Body of pancreas (tissue), 4 donors: ENCODE measurements at regions not wholly inside any gene's neighbourhood (a gene's known extent, or its start where the extent isn't known, plus 50 kb on each side); places are given as distances from the start of the nearest gene placed in this dataset.

Experiments
- ATAC-seq: fragments of 150-250 bp; one replicate; pipeline ENCODE4 v1.9.1; 2016
- DNase-seq, 4 donors: peaks; one replicate each; pipeline ENCODE4 v3.0.0-alpha.2; 2019
- H3K27ac ChIP-seq, 4 donors: fragments of 200-600 bp; sonication (generic); 1 replicate in 3 of 4; 2 replicates in 1 of 4; pipeline versions ENCODE4 v1.5.1 to v1.6.1; 2016 to 2019; ENCODE audit warnings: mild to moderate bottlenecking in 1 of 4, mixed read lengths in 1 of 4, moderate library complexity in 1 of 4
- H3K27me3 ChIP-seq, 2 donors: fragments of 200-600 bp; sonication (generic); one replicate each; pipeline ENCODE4 v1.6.0; 2016; ENCODE audit warnings: mild to moderate bottlenecking in 1 of 2
- H3K36me3 ChIP-seq, 2 donors: fragments of 200-600 bp; sonication (generic); replicated peaks in 1 of 2; 2 replicates each; pipeline ENCODE4 v1.5.1; 2016; ENCODE audit warnings: low read depth in 2 of 2; ENCODE audit not compliant: insufficient read depth in 1 of 2
- H3K4me1 ChIP-seq: fragments of 200-600 bp; sonication (generic); one replicate; pipeline ENCODE4 v1.6.0; 2016
- H3K4me3 ChIP-seq, 2 donors: fragments of 200-600 bp; sonication (generic); 1 replicate in 1 of 2; 2 replicates in 1 of 2; pipeline ENCODE4 v1.5.1; 2016 to 2019
- H3K9me3 ChIP-seq, 3 donors: fragments of 200-600 bp; sonication (generic); 1 replicate in 2 of 3; 2 replicates in 1 of 3; pipeline ENCODE4 v1.5.1; 2016
- CTCF ChIP-seq, 7 experiments: fragments of 450-650 bp in 4 of 7; fragments of 200-600 bp in 3 of 7; sonication (generic) in 3 of 7; IDR thresholded peaks; one replicate each; pipeline ENCODE4 v1.5.1; 2016 to 2019; ENCODE audit warnings: antibody characterized with exemption in 7 of 7
- POLR2A ChIP-seq, 3 donors: fragments of 450-650 bp; IDR thresholded peaks; one replicate each; pipeline ENCODE4 v1.6.1; 2016; ENCODE audit warnings: antibody characterized with exemption in 3 of 3, mild to moderate bottlenecking in 2 of 3
- WGBS, 2 donors: methylation state at CpG; one replicate each; pipeline ENCODE4 v1.1.5; 2017; 5-methylcytosine and 5-hydroxymethylcytosine counted together
- intact Hi-C: fragments of 100-400 bp; cut with DNase I; formaldehyde crosslinking; loops from one replicate; pipeline ENCODE4 v1.15.1; 2023

- TF ChIP-seq CTCF (IDR thresholded peaks at IDR 0.05) (no peak), POLR2A (IDR thresholded peaks at IDR 0.05) (no peak)
Observed at GRCh38 chr17:14833201-14833785, 431.8 kb downstream of the PMP22 start.

GRCh38 chr17:14831491-14831890 lies 433.6 kb downstream of the PMP22 start:
- H3K36me3 ChIP-seq, result no peaks in the 10 kb centered on the region
- no peak overlapping the region for H3K27ac ChIP-seq
- TF ChIP-seq POLR2A (IDR thresholded peaks at IDR 0.05) (no peak), CTCF (IDR thresholded peaks at IDR 0.05) (no peak)
- H3K4me1 ChIP-seq, result no peaks in the 10 kb centered on the region
- intact Hi-C loops, result no loop called here
- no peak for DNase-seq
- H3K27me3 ChIP-seq, result no peaks in the 10 kb centered on the region
- no peak overlapping the region for H3K4me3 ChIP-seq
- 44 to 48% methylated on average over 2 of the region's 2 CpGs for WGBS, 2 donors
- ATAC-seq, result no peak
- H3K9me3 ChIP-seq, result no peaks in the 10 kb centered on the region

More at GRCh38 chr17:14833201-14833785, 431.8 kb downstream of the PMP22 start:
- Histone ChIP-seq H3K36me3 (no peaks in the 10 kb centered on the region), H3K4me3 (no peak overlapping the region), H3K4me1 (no peaks in the 10 kb centered on the region), H3K9me3 (no peaks in the 10 kb centered on the region), H3K27me3 (no peaks in the 10 kb centered on the region), H3K27ac (no peak overlapping the region)
- WGBS, 2 donors, result 58 to 65% methylated on average over 6 of the region's 6 CpGs
- ATAC-seq (no peak), DNase-seq (no peak)
- intact Hi-C loops, result no loop called here

GRCh38 chr17:14827396-14827919 lies 437.7 kb downstream of the PMP22 start:
- DNase-seq (no peak), ATAC-seq (no peak)
- Histone ChIP-seq H3K4me3 (no peak overlapping the region), H3K27me3 (no peaks in the 10 kb centered on the region), H3K36me3 (no peaks in the 10 kb centered on the region), H3K9me3 (no peaks in the 10 kb centered on the region), H3K4me1 (no peaks in the 10 kb centered on the region), H3K27ac (no peak overlapping the region)
- intact Hi-C loops, result no loop called here
- TF ChIP-seq CTCF (IDR thresholded peaks at IDR 0.05) (no peak), POLR2A (IDR thresholded peaks at IDR 0.05) (no peak)
- 56 to 64% methylated on average over 6 of the region's 6 CpGs for WGBS, 2 donors

- Histone ChIP-seq H3K36me3 (no peaks in the 10 kb centered on the region), H3K4me3 (no peak overlapping the region), H3K27ac (no peak overlapping the region), H3K9me3 (no peaks in the 10 kb centered on the region), H3K4me1 (no peaks in the 10 kb centered on the region), H3K27me3 (no peaks in the 10 kb centered on the region)
- DNase-seq, result no peak
- intact Hi-C loops, result no loop called here
- TF ChIP-seq CTCF (IDR thresholded peaks at IDR 0.05), result no peak
- TF ChIP-seq POLR2A (IDR thresholded peaks at IDR 0.05), result no peak
- 86 to 90% methylated on average over 3 of the region's 3 CpGs for WGBS, 2 donors
- no peak for ATAC-seq
Observed at GRCh38 chr17:14826358-14826757, 438.8 kb downstream of the PMP22 start.

- Histone ChIP-seq H3K4me3 (no peak overlapping the region), H3K9me3 (no peaks in the 10 kb centered on the region), H3K36me3 (no peaks in the 10 kb centered on the region), H3K27ac (no peak overlapping the region), H3K4me1 (no peaks in the 10 kb centered on the region), H3K27me3 (no peaks in the 10 kb centered on the region)
- TF ChIP-seq POLR2A (IDR thresholded peaks at IDR 0.05) (no peak), CTCF (IDR thresholded peaks at IDR 0.05) (no peak)
- DNase-seq, result no peak
- 77% methylated on average over 1 of the region's 1 CpG for WGBS, 2 donors
- ATAC-seq, result no peak
- intact Hi-C loops, result no loop called here
Observed at GRCh38 chr17:14818469-14818868, 446.7 kb downstream of the PMP22 start.
